A549 (cell line): ENCODE measurements at regions not wholly inside any gene's neighbourhood (a gene's known extent, or its start where the extent isn't known, plus 50 kb on each side); places are given as distances from the start of the nearest gene placed in this dataset.
A peak's percentile ranks its signal among the peaks of the same experiment; 100 is the strongest.

Experiments used
- ATAC-seq, 2 experiments: fragments of 200-7000 bp in 1 of 2; fragments of >200 bp in 1 of 2; cut with Nextera tagmentation in 1 of 2; cut with Tn5 transposase in 1 of 2; 3 replicates each; pipeline versions ENCODE4 v1.8.0 to v1.9.1; 2018 to 2020; ENCODE audit warnings: mild to moderate bottlenecking in 1 of 2, moderate library complexity in 1 of 2
- CTCF ChIA-PET: fragments of 300-600 bp; sonication (Branson Sonifier 250); formaldehyde crosslinking; extraction: SDS; loops from one replicate; lab custom pipeline; 2021; ENCODE audit warnings: antibody characterized with exemption, inconsistent platforms; lab: Yijun Ruan, JAX
- POLR2A ChIA-PET: fragments of 350-600 bp; formaldehyde crosslinking; extraction: SDS; loops from one replicate; lab custom pipeline; 2021; ENCODE audit warnings: antibody characterized with exemption, inconsistent platforms; lab: Yijun Ruan, JAX
- DNase-seq, 2 experiments: peaks; one replicate each; pipeline versions ENCODE4 v3.0.0 to v3.0.0-alpha.2; 2011 to 2016; ENCODE audit warnings: low read depth in 1 of 2, low spot score in 1 of 2
- FAIRE-seq: peaks from 2 replicates; lab custom pipeline; 2011; peaks lifted over from hg19 to GRCh38; lab: Jason Lieb, UNC
- H3K27ac ChIP-seq, 2 experiments: fragments of >200 bp; sonication (Bioruptor Twin); formaldehyde crosslinking; 3 replicates each; pipeline ENCODE4 v1.5.1; 2016 to 2017
- H3K4me1 ChIP-seq: fragments of >200 bp; sonication (Bioruptor Twin); formaldehyde crosslinking; 3 replicates; pipeline ENCODE4 v1.6.1; 2016
- H3K4me2 ChIP-seq: fragments of >200 bp; sonication (Bioruptor Twin); formaldehyde crosslinking; 3 replicates; pipeline ENCODE4 v1.6.1; 2016
- H3K4me3 ChIP-seq: fragments of >200 bp; sonication (Bioruptor Twin); formaldehyde crosslinking; 3 replicates; pipeline ENCODE4 v1.5.1; 2016
- H3K9me3 ChIP-seq: fragments of >200 bp; sonication (Bioruptor Twin); formaldehyde crosslinking; 3 replicates; pipeline ENCODE4 v1.6.1; 2016
- BCL3 ChIP-seq: fragments of >200 bp; sonication (Bioruptor Twin); formaldehyde crosslinking; IDR thresholded peaks from 3 replicates; pipeline ENCODE4 v1.6.1; 2016
- CEBPB ChIP-seq, 2 experiments: fragments of >200 bp in 1 of 2; sonication (Bioruptor Twin) in 1 of 2; formaldehyde crosslinking in 1 of 2; IDR thresholded peaks; 2 replicates each; pipeline ENCODE4 v1.6.1; 2012 to 2016
- CHD2 ChIP-seq: fragments of 150-350 bp; IDR thresholded peaks from 2 replicates; pipeline ENCODE4 v1.6.1; 2014; ENCODE audit warnings: low read length; ENCODE audit not compliant: partially characterized antibody
- CHD4 ChIP-seq: fragments of 200-600 bp; sonication (generic); IDR thresholded peaks from 2 replicates; pipeline ENCODE4 v1.6.1; 2016; ENCODE audit warnings: antibody characterized with exemption, mild to moderate bottlenecking, borderline replicate concordance
- CTCF ChIP-seq: fragments of >200 bp; sonication (Bioruptor Twin); formaldehyde crosslinking; IDR thresholded peaks from 3 replicates; pipeline ENCODE4 v1.5.1; 2016
- EP300 ChIP-seq, 2 experiments: fragments of >200 bp; sonication (Bioruptor Twin); formaldehyde crosslinking; IDR thresholded peaks; 2 replicates in 1 of 2; 3 replicates in 1 of 2; pipeline ENCODE4 v1.6.1; 2016 to 2017
- ESRRA ChIP-seq: fragments of 150-350 bp; IDR thresholded peaks from 2 replicates; pipeline ENCODE4 v1.6.1; 2014; ENCODE audit warnings: mild to moderate bottlenecking, low read length, borderline replicate concordance
- FOXS1 ChIP-seq: fragments of 250-450 bp; sonication (Bioruptor Pico); IDR thresholded peaks from 2 replicates; pipeline ENCODE4 v1.5.0; 2020; ENCODE audit warnings: mild to moderate bottlenecking, moderate library complexity
- GATA3 ChIP-seq: IDR thresholded peaks from 2 replicates; pipeline ENCODE4 v1.6.1; 2012; ENCODE audit warnings: borderline replicate concordance
- HES2 ChIP-seq: fragments of >200 bp; sonication (Bioruptor Twin); formaldehyde crosslinking; IDR thresholded peaks from 2 replicates; pipeline ENCODE4 v1.6.1; 2016
- HMGXB4 ChIP-seq: fragments of 250-450 bp; sonication (Bioruptor Pico); IDR thresholded peaks from 2 replicates; pipeline ENCODE4 v1.5.0; 2021; ENCODE audit warnings: mild to moderate bottlenecking, moderate library complexity, borderline replicate concordance
- HOXB5 ChIP-seq: fragments of 250-450 bp; sonication (Bioruptor Pico); IDR thresholded peaks from 2 replicates; pipeline ENCODE4 v1.5.0; 2020; ENCODE audit warnings: mild to moderate bottlenecking, moderate library complexity
- MAX ChIP-seq: IDR thresholded peaks from 2 replicates; pipeline ENCODE4 v1.6.1; 2012
- NPAS2 ChIP-seq: fragments of 250-450 bp; sonication (Bioruptor Pico); IDR thresholded peaks from 2 replicates; pipeline ENCODE4 v1.8.0; 2022; ENCODE audit warnings: mild to moderate bottlenecking, moderate library complexity, borderline replicate concordance
- POLR2A ChIP-seq: IDR thresholded peaks from 2 replicates; pipeline ENCODE4 v1.6.1; 2012; ENCODE audit warnings: mild to moderate bottlenecking, low read length
- POLR2AphosphoS2 ChIP-seq: conservative IDR thresholded peaks from 2 replicates; pipeline ENCODE4 v1.6.1; 2012; ENCODE audit warnings: low read length, improper control_type of control experiment, inconsistent platforms
- RARB ChIP-seq: fragments of 250-450 bp; sonication (Bioruptor Pico); IDR thresholded peaks from 2 replicates; pipeline ENCODE4 v1.8.0; 2021; ENCODE audit warnings: mild to moderate bottlenecking, moderate library complexity
- RCOR1 ChIP-seq: fragments of 150-350 bp; IDR thresholded peaks from 2 replicates; pipeline ENCODE4 v1.6.1; 2014; ENCODE audit warnings: antibody characterized with exemption, low read length, low read depth
- RFX5 ChIP-seq: fragments of 450-650 bp; IDR thresholded peaks from 2 replicates; pipeline ENCODE4 v1.7.1; 2014; ENCODE audit warnings: antibody characterized with exemption, mild to moderate bottlenecking, moderate library complexity
- ZC3H11A ChIP-seq: fragments of 450-650 bp; IDR thresholded peaks from 2 replicates; pipeline ENCODE4 v1.6.1; 2014; ENCODE audit warnings: antibody characterized with exemption, mild to moderate bottlenecking
- ZFP36 ChIP-seq: fragments of 450-650 bp; IDR thresholded peaks from 2 replicates; pipeline ENCODE4 v1.6.1; 2014; ENCODE audit warnings: borderline replicate concordance; ENCODE audit not compliant: partially characterized antibody
- ZSCAN20 ChIP-seq: fragments of 250-450 bp; sonication (Bioruptor Pico); IDR thresholded peaks from 2 replicates; pipeline ENCODE4 v1.8.0; 2022; ENCODE audit warnings: mild to moderate bottlenecking, moderate library complexity
- WGBS: methylation state at CpG from one replicate; pipeline ENCODE4 v1.1.6; 2017; ENCODE audit errors: missing lambda C conversion rate; 5-methylcytosine and 5-hydroxymethylcytosine counted together

- Histone ChIP-seq H3K4me2 (no peak overlapping the region), H3K27ac (no peak overlapping the region), H3K9me3 (no peaks in the 10 kb centered on the region), H3K4me3 (no peak overlapping the region), H3K4me1 (0 out of 3 replicates have a peak, but pooled peaks cover 6% of the 10 kb centered on the region)
- FAIRE-seq (no peak), ATAC-seq (no peak), DNase-seq (no peak)
- TF ChIP-seq CEBPB (IDR thresholded peaks at IDR 0.05), result peak; percentile 44 to 63; a peak in 2 of 4 replicates
- TF ChIP-seq ZC3H11A, result no peak
- POLR2A ChIA-PET, result no interaction called here
- CTCF ChIA-PET, result interaction anchor here (0.7 to 1.4 kb wide), 4 partner anchors 13 to 86 kb away, joined by 3 read pairs; no protein-coding TSS in a partner anchor
- WGBS, result 57% methylated on average over 4 of the region's 4 CpGs
Observed at GRCh38 chr12:89840162-89840922, 131.7 kb upstream of the ATP2B1 start.

GRCh38 chr12:89839444-89839843, 130.8 kb upstream of the ATP2B1 start:
- POLR2A ChIA-PET, result interaction anchor here (0.6 kb wide), 1 partner anchor 68 kb away, joined by 4 read pairs; no protein-coding TSS in a partner anchor
- H3K4me1 ChIP-seq, result 0 out of 3 replicates have a peak, but pooled peaks cover 6% of the 10 kb centered on the region
- ATAC-seq (no peak), FAIRE-seq (no peak), DNase-seq (no peak)
- TF ChIP-seq MAX, result no peak
- TF ChIP-seq RARB (CRISPR knock-in tag), result no peak
- TF ChIP-seq CTCF, result no peak
- TF ChIP-seq CHD2, result no peak
- no peak for TF ChIP-seq HMGXB4 (CRISPR knock-in tag)
- no peak for TF ChIP-seq CHD4
- no peak for TF ChIP-seq POLR2A
- no peak for TF ChIP-seq ESRRA
- no peak for TF ChIP-seq ZSCAN20
- no peak for TF ChIP-seq POLR2AphosphoS2
- TF ChIP-seq NPAS2 (CRISPR knock-in tag), result no peak
- no peak for TF ChIP-seq HES2
- TF ChIP-seq EP300 (IDR thresholded peaks at IDR 0.05), result no peak
- no peak for TF ChIP-seq GATA3
- TF ChIP-seq FOXS1 (CRISPR knock-in tag), result no peak
- no peak for TF ChIP-seq ZFP36
- no peak for TF ChIP-seq BCL3
- TF ChIP-seq RFX5, result no peak
- no peak for TF ChIP-seq HOXB5 (CRISPR knock-in tag)
- no peak for TF ChIP-seq RCOR1
- no peak overlapping the region for H3K4me2 ChIP-seq
- CTCF ChIA-PET, result interaction anchor here (0.7 to 1.4 kb wide), 3 partner anchors 14 to 85 kb away, joined by 3 read pairs; no protein-coding TSS in a partner anchor
- H3K9me3 ChIP-seq, result no peaks in the 10 kb centered on the region
- 88% methylated on average over 2 of the region's 2 CpGs for WGBS
- H3K27ac ChIP-seq, result no peak overlapping the region
- no peak overlapping the region for H3K4me3 ChIP-seq
